ENCODE measurements at regions not wholly inside any gene's neighbourhood (a gene's known extent, or its start where the extent isn't known, plus 50 kb on each side); places are given as distances from the start of the nearest gene placed in this dataset.

DNA sequence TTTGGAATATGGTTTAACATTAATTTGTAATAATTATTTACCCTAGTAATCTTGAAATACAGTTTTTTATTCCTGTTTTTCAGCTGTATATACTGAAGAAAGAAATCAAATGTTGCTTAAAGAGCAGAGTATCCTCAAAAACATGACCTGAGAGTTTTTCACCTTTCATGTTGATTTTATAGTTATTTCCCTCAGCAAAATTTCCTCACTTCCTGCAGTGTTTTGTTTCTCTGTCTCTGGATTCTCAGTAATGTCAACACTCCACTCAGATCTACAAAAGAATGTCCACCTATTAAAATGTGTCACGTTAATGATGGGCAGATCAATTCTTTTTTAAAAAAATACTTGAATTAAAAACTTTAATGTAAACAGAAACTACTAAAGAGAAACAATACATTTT lies 398.3 kb downstream of the ANXA1 start:
- no peak for DNase-seq (ENCODE audit: low read depth in 2 of 2)

DNA sequence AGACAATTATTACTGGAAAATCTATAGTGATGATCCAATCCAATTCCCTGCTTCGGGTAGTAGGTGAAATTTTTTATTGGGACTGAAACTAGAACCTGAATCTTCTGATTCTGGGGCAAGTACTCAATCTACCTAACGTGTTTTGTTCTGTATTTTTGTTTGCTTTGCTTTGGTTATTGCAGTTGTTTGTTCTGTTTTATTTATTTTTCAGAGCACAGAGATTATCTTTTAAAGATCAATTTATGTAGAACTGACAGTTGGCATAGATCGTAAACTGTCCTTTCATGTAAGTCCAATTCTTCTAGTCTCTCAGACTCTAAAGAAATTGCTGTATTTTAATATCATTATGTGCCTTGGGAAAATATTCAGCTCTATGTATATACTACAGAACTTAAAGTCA lies 401.6 kb downstream of the ANXA1 start:
- no peak for DNase-seq (ENCODE audit: low read depth in 2 of 2)

DNA sequence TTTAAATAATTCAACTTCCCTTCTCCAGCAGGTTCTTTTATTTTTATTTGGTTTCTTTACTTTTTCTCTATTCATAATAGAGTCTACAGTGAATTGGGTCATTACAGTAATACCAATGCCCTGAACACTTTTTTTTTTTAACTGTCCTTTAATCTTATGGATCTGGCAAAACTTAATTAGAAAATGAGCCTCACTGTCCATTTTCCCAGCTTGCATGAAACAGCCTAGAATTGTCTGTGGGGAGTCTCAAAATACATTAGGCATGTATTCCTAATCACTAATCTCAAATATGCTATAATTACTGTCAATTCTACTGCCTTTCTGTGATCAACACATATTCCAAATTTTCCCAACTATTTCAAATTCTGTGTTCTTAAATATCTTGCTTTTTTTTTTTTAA lies 406.8 kb downstream of the ANXA1 start:
- no peak for DNase-seq (ENCODE audit: low read depth in 2 of 2)

DNA sequence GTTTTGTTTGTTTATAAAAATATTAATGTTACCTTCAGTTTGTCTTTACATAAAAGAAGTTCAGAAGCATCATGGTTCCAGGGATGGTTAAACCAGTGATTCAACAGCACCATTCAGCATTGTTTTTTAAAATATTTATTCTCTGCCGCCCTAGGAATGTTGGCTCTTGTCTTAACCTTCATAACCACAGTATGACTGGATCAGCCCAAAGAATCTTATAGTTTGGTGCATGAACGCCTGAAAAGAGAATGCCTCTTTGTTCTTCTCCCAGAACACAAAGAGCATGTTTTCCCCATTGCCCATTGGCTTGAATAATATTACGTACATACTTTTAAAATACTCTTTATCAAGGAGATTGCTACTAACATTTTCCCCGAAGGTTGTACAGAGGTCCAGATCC lies 413.4 kb downstream of the ANXA1 start:
- no peak for DNase-seq (ENCODE audit: low read depth in 2 of 2)

DNA sequence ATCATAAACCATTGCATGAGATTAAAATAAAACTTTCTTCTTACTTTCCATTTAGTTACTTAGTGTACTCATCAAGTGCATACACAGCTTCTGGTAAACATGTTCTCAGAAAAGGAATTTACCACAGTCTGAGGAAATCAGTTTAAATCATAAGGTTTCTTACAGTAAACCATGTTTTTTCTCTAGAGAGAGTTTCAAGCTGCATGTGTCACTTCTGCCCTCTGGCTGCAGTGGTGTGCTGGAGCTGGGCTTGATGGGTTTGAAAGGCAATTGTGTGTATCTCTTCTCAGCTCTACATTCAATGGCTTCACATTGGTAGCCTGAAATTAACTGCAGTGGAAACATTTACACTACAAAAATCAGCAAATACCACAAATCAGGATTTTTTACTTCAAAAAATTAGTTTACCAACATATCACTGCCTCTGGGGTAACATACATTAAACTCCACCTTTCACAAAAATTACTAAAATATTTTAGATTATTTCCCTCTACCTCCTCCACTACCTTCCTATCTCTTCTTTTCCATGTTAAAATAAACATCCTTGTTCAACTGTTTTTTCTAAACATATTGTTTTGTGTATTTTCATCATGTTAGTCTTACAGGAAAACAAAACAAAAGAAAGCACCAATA lies 414.3 kb downstream of the ANXA1 start:
- peak in 1 of 2 donors; percentile 0 for DNase-seq (ENCODE audit: low read depth in 2 of 2)

DNA sequence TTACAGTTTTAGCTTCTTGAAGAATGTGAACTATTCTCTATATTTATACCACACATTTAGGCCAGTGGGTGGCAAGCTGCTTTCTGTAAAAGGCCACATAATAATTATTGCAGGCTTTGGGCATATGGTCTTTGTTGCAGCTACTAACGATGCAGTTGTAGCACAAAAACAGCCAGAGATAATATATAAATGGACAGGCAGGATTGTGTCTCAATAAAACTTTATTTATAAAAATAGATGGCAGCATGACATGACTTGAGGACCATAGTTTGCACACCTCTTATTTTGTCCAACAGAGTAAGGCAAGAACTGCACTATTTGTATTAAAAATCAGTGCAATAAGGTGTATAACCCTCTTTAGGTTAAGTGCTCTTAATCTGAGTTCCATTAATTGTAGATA lies 415.0 kb downstream of the ANXA1 start:
- no peak for DNase-seq (ENCODE audit: low read depth in 2 of 2)

DNA sequence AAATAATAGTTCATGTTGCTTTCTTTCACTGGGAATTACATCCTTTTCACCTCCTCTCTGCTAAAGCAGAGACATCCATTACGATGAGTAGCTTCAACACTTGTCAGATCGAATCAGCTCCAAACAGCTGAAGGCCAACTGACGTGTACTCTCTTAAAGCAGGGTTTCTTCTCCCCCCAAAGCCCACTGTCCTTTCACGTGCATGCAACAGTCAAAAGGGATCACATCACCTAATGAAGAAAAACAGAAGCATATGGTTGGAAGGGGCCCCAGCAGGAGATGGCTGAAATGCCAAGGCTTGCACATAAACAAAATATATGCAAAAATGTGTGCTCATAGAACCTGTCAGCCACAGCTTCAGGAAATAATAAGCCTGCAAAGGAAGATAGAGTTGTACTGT lies 421.6 kb downstream of the ANXA1 start:
- no peak for DNase-seq (ENCODE audit: low read depth in 2 of 2)

DNA sequence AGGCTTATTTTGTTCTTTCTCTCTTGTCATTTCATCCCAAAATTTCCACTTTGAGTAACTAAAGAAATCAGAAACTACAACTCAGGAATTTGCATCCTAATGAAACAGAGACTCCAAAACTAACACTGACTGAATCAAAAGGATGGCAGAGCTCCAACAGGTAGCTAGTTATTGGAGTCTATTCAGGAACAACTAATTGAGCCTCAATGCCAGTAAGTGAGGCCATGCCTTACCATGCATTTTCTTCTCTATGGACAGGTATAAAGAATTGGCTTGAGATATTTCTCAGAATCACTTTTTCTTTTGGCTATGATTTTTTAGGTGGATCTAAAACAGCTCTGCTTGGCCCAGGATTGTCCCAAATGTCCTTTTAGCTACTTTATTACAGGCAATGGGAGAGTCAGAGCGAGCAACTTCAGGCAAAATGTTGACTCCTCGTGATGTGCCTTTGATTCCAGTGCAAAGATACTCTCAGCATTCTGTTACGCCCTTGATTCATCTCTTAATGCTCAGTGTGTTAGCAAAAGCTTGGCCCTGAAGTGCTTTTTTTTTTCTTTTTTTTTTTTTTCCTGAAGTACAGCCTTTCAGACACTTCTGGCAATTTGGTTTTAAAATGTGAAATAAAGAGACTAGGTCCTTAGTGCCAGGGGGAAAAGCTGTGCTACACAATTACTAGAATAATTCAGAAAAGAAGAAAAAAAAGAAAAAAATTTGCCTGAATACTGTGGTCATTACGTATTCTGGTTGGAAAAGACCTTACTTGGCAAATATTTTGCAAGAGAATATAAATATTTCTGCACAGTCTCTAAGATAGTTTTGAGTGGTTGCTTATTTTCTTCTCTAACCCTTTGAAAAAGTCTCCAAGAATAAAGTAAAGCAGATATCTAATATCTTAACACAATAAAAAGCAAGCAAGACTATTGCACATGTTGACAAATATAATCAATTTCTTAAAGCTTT lies 423.7 kb downstream of the ANXA1 start:
- DNase-seq (ENCODE audit: low read depth in 2 of 2): no peak

DNA sequence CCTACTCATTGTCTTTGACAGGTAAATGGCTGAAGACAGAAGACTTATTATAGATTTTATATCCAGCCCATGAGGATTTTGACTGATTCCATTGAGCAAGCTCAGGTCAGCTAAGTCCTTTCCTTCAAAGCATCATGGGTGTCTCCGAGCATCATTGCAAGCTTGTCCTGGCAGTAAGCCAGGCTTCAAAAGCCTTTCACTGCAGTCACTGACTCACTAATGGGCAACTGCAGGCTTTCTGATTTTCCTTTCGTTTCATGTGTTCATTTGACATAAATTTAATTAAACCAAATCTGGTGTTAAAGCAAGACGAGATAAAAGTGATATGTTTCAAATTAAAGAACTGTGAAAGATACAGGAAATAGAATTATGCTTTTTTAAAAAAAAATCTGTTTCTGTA lies 426.2 kb downstream of the ANXA1 start:
- DNase-seq (ENCODE audit: low read depth in 2 of 2): no peak

DNA sequence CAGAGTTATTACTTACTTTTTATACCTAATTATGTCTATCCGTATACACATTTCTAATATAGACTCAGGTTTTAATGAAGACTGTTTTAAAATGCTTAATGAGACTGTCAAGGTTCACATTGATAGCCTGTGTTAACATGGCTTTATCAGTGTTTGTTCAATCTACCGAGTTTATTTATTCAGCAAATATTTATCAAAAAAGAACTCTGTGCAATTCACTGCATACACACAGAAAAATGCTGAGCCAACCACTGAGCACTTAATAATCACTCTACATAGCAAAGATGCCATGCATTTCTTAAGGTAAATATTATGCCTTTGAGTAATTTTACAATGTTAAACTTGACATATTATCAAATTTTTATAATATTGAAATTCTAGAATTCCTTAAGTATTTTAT lies 428.2 kb downstream of the ANXA1 start:
- DNase-seq (ENCODE audit: low read depth in 2 of 2): no peak

DNA sequence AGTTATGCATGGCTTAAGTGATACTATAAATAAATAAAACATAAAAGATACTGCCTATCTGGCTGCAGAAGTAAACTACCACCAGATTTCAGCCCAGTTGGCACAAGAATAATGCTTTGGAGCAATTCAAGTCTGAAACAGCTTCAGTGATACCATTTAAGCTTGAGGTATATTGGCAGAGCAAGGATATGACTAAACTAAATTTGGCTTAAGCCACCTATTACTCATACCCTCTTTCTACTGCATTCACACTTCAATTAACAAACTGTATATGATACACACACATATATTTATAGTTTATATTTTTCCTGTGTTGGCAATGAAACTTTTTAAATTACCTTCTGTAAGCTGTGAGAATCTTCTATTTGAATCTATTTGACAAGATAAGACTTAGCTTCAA lies 431.9 kb downstream of the ANXA1 start:
- DNase-seq (ENCODE audit: low read depth in 2 of 2): no peak

DNA sequence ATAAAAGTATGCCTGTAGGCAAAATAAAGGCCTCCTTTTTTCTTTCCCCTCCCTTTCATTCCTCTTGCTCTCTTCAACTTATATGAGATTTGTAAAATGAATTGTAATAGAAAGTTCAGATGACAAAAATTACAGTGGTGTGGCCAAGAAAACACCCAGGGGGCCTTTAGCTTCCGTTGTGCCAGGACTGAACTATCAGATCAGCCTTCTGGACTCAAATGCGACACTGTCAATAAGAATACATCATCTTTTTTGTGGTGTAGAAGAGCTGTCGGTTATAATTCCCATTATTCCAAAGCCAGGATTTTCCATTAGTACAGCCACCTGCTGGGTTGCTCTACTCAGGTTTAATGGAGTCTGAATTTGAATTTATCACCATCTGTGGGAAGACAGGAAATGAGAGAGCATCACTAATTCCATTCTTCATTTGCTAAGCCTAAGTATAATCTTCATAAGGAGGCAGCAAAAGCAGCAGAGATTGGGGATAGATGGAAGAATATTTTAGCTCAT lies 443.4 kb downstream of the ANXA1 start:
- no peak for DNase-seq (ENCODE audit: low read depth in 2 of 2)

DNA sequence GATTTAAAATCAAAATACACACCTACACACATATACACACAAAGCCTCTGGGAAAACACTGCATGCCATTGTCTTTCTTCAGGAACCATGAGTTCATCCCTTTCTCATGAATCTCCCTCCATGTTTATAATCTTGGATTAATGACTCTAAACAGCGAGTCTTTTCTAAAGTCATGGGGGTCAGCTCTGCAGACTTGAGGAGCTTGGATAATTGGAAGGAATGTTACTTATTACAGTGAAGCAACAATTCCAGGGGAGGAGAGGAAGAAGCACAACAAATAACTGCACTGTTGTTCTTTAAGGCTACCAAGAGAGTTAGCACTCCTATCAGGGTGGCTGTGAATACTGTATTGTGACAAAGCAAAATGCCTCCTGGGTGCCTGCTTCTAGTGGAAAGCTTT lies 444.7 kb downstream of the ANXA1 start:
- no peak for DNase-seq (ENCODE audit: low read depth in 2 of 2)

DNA sequence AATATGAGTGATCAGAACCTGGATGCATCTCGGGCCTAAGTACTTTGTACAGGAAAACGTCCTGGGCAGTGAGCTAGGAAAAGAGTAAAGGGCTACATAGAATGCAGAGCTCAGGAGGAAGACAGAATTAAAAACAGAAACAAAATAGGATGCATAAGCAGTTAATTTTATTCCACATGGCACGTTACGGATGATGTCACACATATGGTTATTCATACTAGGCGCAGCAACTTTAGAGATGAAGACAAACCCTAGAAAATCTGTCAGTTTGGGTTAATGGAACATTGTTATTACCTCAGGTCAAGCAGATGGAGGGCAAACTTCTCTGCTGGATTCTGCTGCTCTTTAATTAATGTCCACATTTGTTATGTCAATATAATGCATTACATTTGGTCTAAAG lies 445.4 kb downstream of the ANXA1 start:
- DNase-seq (ENCODE audit: low read depth in 2 of 2): no peak

DNA sequence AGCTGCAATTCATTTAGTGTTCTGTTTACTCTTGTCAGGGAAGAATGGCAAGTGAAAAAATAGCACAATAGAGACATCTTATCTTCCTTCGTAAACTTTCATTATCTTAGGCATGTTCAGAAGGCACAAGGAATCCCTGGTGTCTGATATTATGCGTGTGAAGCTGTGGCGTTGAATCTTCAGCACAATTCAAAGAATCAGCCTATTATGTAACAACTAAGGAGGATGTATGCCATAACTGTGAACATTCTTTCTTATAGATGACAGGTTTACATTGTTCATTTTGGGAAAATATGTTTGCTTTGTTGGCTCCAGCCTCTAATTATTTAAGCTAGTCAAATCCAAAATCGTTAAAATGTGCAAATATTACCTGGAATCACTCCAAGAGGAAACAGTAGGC lies 446.1 kb downstream of the ANXA1 start:
- DNase-seq (ENCODE audit: low read depth in 2 of 2): no peak

DNA sequence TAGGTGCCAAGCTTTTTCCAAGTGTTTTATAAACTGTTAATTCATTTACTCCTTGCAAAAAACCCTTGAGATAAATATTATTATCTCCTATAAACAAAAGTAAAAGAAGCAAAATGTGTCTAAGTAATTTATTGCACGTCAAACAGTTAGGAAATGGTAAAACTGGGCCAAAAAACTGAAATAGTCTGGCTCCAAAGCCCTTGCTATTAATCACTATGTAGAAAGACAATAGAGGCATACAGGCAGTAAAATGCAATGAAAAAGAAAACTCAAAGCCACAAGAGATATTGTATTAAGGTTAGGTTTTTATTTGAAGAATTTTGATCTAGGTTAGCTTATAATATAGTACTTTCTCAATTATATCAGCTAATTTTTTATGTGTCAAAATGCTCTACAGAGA lies 457.7 kb downstream of the ANXA1 start:
- no peak for DNase-seq (ENCODE audit: low read depth in 2 of 2)

DNA sequence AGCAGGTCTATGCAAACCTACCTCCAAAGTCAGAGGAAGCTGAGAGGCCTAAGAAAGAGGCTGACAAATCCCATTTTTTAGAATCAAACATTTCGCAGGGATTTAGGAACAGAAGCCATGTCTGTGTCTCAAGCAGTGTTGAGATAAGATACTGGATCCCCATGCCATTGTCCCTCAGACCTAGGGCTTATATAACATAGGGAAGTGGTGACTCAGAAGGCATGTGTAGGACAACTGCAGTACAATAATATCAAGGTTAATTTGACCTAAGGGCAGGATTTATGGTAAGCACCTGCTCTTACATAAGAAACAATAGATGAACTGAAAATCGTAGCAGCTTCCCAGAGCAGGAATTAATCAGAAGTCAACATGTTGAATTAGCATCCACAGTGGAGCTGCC lies 459.4 kb downstream of the ANXA1 start:
- no peak for DNase-seq (ENCODE audit: low read depth in 2 of 2)

DNA sequence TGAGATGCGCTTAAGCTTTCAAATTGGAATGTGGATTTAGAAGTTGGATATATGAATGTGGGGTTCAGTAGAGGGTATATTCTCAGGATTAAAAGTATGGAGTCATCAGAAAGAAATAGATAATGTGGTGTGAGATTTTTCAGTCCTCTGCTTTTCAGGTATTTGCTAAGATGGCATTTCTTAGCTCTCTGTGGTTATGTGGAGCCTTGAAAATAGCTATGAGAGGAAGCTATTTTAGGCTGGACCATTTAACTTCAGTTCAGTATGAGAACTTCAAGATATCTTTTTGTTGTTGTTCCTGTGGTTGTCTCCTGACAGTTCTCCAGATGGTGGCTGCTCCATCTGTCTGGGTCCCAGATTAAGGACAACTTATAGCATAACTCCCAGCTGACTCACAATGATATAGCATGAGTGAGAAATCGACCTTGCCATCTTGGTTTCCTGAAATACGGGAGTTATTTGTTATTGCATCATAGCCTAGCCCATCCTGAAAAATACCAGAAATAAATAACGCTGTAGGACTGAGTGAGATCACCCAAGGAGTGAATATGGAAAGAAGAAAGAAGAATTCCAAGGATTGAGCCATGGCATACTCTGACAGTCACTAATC lies 461.5 kb downstream of the ANXA1 start:
- no peak for DNase-seq (ENCODE audit: low read depth in 2 of 2)

DNA sequence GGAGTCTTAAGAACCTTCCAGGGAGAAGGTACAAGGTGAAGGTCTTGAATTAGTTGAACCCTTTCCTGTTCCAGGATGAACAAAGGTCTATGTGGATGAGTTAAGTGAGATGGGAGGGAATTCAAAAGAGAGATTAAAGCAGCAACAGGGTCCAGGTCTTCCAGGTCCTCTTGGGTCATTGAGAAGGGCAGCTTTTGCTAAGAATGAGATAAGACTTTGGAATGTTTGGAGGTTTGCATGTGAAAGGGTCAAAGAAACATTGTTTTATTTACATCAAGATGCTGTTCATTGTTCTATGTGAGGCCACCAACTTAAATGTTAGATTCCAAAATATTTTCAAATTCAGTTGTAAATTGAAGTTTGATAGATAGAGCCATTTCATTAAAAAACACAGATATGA lies 463.9 kb downstream of the ANXA1 start:
- no peak for DNase-seq (ENCODE audit: low read depth in 2 of 2)

DNA sequence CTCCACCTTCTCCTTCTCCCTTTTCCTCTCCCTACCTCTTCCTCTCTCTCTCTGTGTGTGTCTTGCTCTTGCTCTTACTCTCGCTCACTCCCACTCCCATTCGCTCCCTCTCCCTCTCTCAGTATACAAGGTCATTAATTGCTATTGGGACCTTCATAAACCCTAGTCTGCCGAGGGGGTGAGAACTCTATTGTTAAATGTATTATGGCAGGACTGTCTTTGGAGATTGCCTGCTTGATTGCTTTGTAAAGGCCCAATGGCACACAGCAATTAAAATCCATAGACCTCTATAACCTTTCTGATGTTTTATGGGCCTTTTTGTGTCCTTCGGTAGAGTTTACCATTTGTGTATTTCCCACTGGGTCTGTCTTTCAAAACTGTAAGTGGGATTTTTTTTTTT lies 465.9 kb downstream of the ANXA1 start:
- no peak for DNase-seq (ENCODE audit: low read depth in 2 of 2)

DNA sequence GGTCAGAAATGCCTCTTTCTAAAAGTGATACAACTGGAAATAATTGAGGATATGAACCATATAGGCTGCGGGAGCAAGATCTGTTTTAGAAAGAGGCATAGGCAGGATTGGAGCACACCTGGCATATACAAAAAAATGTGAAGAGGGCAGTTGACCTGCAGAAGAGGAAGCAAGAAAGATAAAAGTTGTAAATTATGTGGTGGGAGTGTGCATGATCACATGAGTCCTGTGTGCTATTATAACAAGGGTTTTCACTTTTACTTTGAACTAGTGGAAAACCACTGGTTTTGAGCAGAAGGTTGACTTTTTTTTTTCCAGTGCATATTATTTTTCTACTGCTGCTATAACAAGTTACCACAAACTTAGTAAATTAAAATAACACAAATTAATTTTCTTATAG lies 489.3 kb downstream of the ANXA1 start:
- DNase-seq (ENCODE audit: low read depth in 2 of 2): no peak

DNA sequence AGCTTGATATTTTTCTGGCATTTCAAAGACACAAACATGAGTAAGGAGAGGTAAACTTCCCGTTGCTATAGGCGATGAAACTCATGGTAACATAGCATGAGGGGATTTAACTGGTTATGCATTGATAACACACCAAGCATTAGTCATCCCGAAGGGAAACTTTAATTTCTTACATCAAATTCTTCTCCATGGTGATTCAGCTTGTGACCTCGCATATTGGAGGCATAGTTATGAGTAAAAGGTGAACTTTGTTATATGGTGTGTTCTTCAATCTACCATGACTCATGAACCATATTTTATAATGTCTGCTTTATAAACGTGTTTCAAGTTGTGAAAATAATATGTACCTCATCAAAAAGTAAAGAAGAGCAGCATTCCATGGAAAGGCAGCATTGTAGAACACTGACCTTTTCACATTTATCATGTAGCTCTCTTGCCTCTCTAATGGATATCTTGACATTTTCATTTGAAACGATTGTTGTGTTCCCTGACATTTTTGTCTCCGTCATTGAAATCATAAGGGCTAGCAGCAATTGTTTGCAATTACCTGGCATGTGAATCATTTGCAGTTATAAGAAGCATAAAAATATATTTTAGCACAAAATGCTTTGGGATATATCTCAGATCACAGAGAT lies 491.8 kb downstream of the ANXA1 start:
- no peak for DNase-seq (ENCODE audit: low read depth in 2 of 2)

Measured in dermis microvascular lymphatic vessel endothelial cell (primary cell).